Hepatocyte (in vitro differentiated cells): ENCODE measurements at regions not wholly inside any gene's neighbourhood (a gene's known extent, or its start where the extent isn't known, plus 50 kb on each side); places are given as distances from the start of the nearest gene placed in this dataset.

ENCODE experiments used
- DNase-seq: peaks from one replicate; pipeline ENCODE4 v3.0.0-alpha.2; 2016; ENCODE audit warnings: low spot score
- H2AFZ ChIP-seq: fragments of 200-600 bp; sonication (generic); 2 replicates; pipeline ENCODE4 v1.6.0; 2016; ENCODE audit warnings: antibody characterized with exemption, mild to moderate bottlenecking
- H3K27ac ChIP-seq: fragments of 200-600 bp; sonication (generic); 2 replicates; pipeline ENCODE4 v1.5.1; 2016; ENCODE audit warnings: mild to moderate bottlenecking
- H3K27me3 ChIP-seq: fragments of 200-600 bp; sonication (generic); 2 replicates; pipeline ENCODE4 v1.6.1; 2016
- H3K36me3 ChIP-seq: fragments of 200-600 bp; sonication (generic); replicated peaks from 2 replicates; pipeline ENCODE4 v1.5.1; 2016; ENCODE audit warnings: low read depth; ENCODE audit not compliant: insufficient read depth
- H3K4me1 ChIP-seq: fragments of 200-600 bp; sonication (generic); 2 replicates; pipeline ENCODE4 v1.5.1; 2016; ENCODE audit warnings: mild to moderate bottlenecking, moderate library complexity; ENCODE audit not compliant: insufficient read depth
- H3K4me2 ChIP-seq: fragments of 200-600 bp; sonication (generic); 2 replicates; pipeline ENCODE4 v1.6.0; 2016
- H3K4me3 ChIP-seq: fragments of 200-600 bp; sonication (generic); 2 replicates; pipeline ENCODE4 v1.5.1; 2016; ENCODE audit warnings: mild to moderate bottlenecking
- H3K79me2 ChIP-seq: fragments of 200-600 bp; sonication (generic); 2 replicates; pipeline ENCODE4 v1.6.0; 2017; ENCODE audit warnings: mild to moderate bottlenecking
- H3K9me2 ChIP-seq: fragments of 200-600 bp; sonication (generic); replicated peaks from 2 replicates; pipeline ENCODE4 v1.6.0; 2017; ENCODE audit warnings: mild to moderate bottlenecking; ENCODE audit not compliant: insufficient read depth
- H3K9me3 ChIP-seq: fragments of 200-600 bp; sonication (generic); 2 replicates; pipeline ENCODE4 v1.5.1; 2016; ENCODE audit warnings: low read depth, mild to moderate bottlenecking
- H4K20me1 ChIP-seq: fragments of 200-600 bp; sonication (generic); 2 replicates; pipeline ENCODE4 v1.6.0; 2016; ENCODE audit warnings: mild to moderate bottlenecking; ENCODE audit not compliant: insufficient read depth, poor library complexity, severe bottlenecking
- CTCF ChIP-seq: fragments of 200-600 bp; sonication (generic); IDR thresholded peaks from 2 replicates; pipeline ENCODE4 v1.5.1; 2016; ENCODE audit warnings: antibody characterized with exemption, mild to moderate bottlenecking; ENCODE audit not compliant: poor library complexity
- EZH2 ChIP-seq: fragments of 200-600 bp; sonication (generic); IDR thresholded peaks from 2 replicates; pipeline ENCODE4 v1.6.1; 2016; ENCODE audit warnings: antibody characterized with exemption, mild to moderate bottlenecking, borderline replicate concordance
- EZH2phosphoT487 ChIP-seq: fragments of 200-600 bp; sonication (generic); IDR thresholded peaks from one replicate; pipeline ENCODE4 v1.6.1; 2018; ENCODE audit warnings: antibody characterized with exemption, mild to moderate bottlenecking, low read depth, moderate library complexity; ENCODE audit not compliant: unreplicated experiment, severe bottlenecking
- WGBS: methylation state at CpG from one replicate; pipeline ENCODE4 v1.1.6; 2016; ENCODE audit warnings: low lambda C conversion rate; ENCODE audit errors: missing lambda C conversion rate; 5-methylcytosine and 5-hydroxymethylcytosine counted together

- no peak overlapping the region for H3K4me3 ChIP-seq
- H3K9me3 ChIP-seq: no peaks in the 10 kb centered on the region
- H3K36me3 ChIP-seq: no peaks in the 10 kb centered on the region
- 79% methylated on average over 2 of the region's 2 CpGs for WGBS
- no peaks in the 10 kb centered on the region for H3K9me2 ChIP-seq
- no peak overlapping the region for H3K27ac ChIP-seq
- H4K20me1 ChIP-seq: no peaks in the 10 kb centered on the region
- H2AFZ ChIP-seq: no peak overlapping the region
- no peaks in the 10 kb centered on the region for H3K27me3 ChIP-seq
- H3K4me1 ChIP-seq: no peaks in the 10 kb centered on the region
- no peak overlapping the region for H3K4me2 ChIP-seq
- DNase-seq: no peak
- H3K79me2 ChIP-seq: no peaks in the 10 kb centered on the region
- TF ChIP-seq EZH2phosphoT487 (no peak), CTCF (no peak), EZH2 (no peak)
Observed at GRCh38 chr17:12389421-12389820, 276.3 kb upstream of the MYOCD start.

GRCh38 chr17:12390631-12391030 is 275.1 kb upstream of the MYOCD start:
- Histone ChIP-seq H3K4me2 (no peak overlapping the region), H4K20me1 (no peaks in the 10 kb centered on the region), H3K27ac (no peak overlapping the region), H3K36me3 (no peaks in the 10 kb centered on the region), H3K9me3 (no peaks in the 10 kb centered on the region), H3K4me1 (no peaks in the 10 kb centered on the region), H3K27me3 (no peaks in the 10 kb centered on the region), H3K4me3 (no peak overlapping the region), H3K79me2 (no peaks in the 10 kb centered on the region), H3K9me2 (no peaks in the 10 kb centered on the region), H2AFZ (no peak overlapping the region)
- DNase-seq: no peak
- TF ChIP-seq EZH2phosphoT487: no peak
- TF ChIP-seq EZH2: no peak
- TF ChIP-seq CTCF: no peak
- 95% methylated on average over 4 of the region's 4 CpGs for whole genome bisulfite sequencing

GRCh38 chr17:12391468-12391867 is 274.2 kb upstream of the MYOCD start:
- H3K9me3 ChIP-seq: no peaks in the 10 kb centered on the region
- H3K9me2 ChIP-seq: no peaks in the 10 kb centered on the region
- DNase-seq: no peak
- 63% methylated on average over 3 of the region's 3 CpGs for WGBS
- no peak for TF ChIP-seq CTCF
- TF ChIP-seq EZH2phosphoT487: no peak
- no peak for TF ChIP-seq EZH2
- no peaks in the 10 kb centered on the region for H3K36me3 ChIP-seq
- no peak overlapping the region for H3K4me2 ChIP-seq
- H4K20me1 ChIP-seq: no peaks in the 10 kb centered on the region
- H3K27ac ChIP-seq: no peak overlapping the region
- no peaks in the 10 kb centered on the region for H3K27me3 ChIP-seq
- no peak overlapping the region for H3K4me3 ChIP-seq
- no peak overlapping the region for H2AFZ ChIP-seq
- H3K4me1 ChIP-seq: no peaks in the 10 kb centered on the region
- H3K79me2 ChIP-seq: no peaks in the 10 kb centered on the region
